Breast epithelium (tissue), 4 donors: ENCODE measurements at regions not wholly inside any gene's neighbourhood (a gene's known extent, or its start where the extent isn't known, plus 50 kb on each side); places are given as distances from the start of the nearest gene placed in this dataset.
A peak's percentile ranks its signal among the peaks of the same experiment; 100 is the strongest.

Experiments
- DNase-seq, 2 donors: peaks; one replicate each; pipeline ENCODE4 v3.0.0-alpha.2; 2019; ENCODE audit warnings: low spot score in 2 of 2
- H3K27ac ChIP-seq, 2 donors: fragments of 200-600 bp; sonication (generic) in 1 of 2; one replicate each; pipeline ENCODE4 v1.5.1; 2016 to 2019; ENCODE audit warnings: mild to moderate bottlenecking in 1 of 2
- H3K27me3 ChIP-seq, 2 donors: fragments of 200-600 bp; sonication (generic) in 1 of 2; one replicate each; pipeline versions ENCODE4 v1.5.1 to v1.6.0; 2017 to 2019; ENCODE audit warnings: control low read depth in 1 of 2, mild to moderate bottlenecking in 1 of 2
- H3K36me3 ChIP-seq: fragments of 200-600 bp; one replicate; pipeline ENCODE4 v1.5.1; 2019
- H3K4me1 ChIP-seq, 2 donors: fragments of 200-600 bp; sonication (generic); one replicate each; pipeline ENCODE4 v1.5.1; 2016 to 2019; ENCODE audit warnings: control low read depth in 1 of 2
- H3K4me3 ChIP-seq, 3 donors: fragments of 200-600 bp; sonication (generic); 1 replicate in 2 of 3; 2 replicates in 1 of 3; pipeline ENCODE4 v1.5.1; 2016 to 2019; ENCODE audit warnings: mild to moderate bottlenecking in 3 of 3, moderate library complexity in 2 of 3
- H3K9me3 ChIP-seq, 2 donors: fragments of 200-600 bp; sonication (generic) in 1 of 2; one replicate each; pipeline ENCODE4 v1.5.1; 2016 to 2019; ENCODE audit warnings: control low read depth in 1 of 2
- CTCF ChIP-seq, 3 donors: fragments of 450-650 bp; IDR thresholded peaks; one replicate each; pipeline ENCODE4 v1.5.1; 2016 to 2017; ENCODE audit warnings: antibody characterized with exemption in 3 of 3, mild to moderate bottlenecking in 3 of 3, moderate library complexity in 3 of 3
- POLR2A ChIP-seq: fragments of 450-650 bp; IDR thresholded peaks from one replicate; pipeline ENCODE4 v1.6.1; 2016; ENCODE audit warnings: antibody characterized with exemption, mild to moderate bottlenecking, moderate library complexity
- POLR2AphosphoS5 ChIP-seq, 3 donors: sonication (generic); formaldehyde crosslinking; IDR thresholded peaks; one replicate each; pipeline ENCODE4 v1.6.1; 2017; ENCODE audit warnings: antibody characterized with exemption in 3 of 3
- intact Hi-C: fragments of 100-400 bp; cut with DNase I; formaldehyde crosslinking; loops from one replicate; pipeline ENCODE4 v1.15.1; 2023; ENCODE audit warnings: low total_unique reads

GRCh38 chr6:22886650-22887581 is 317.6 kb downstream of the HDGFL1 start:
- no peak overlapping the region for H3K27ac ChIP-seq
- H3K27me3 ChIP-seq = no peaks in the 10 kb centered on the region
- no peak overlapping the region for H3K4me3 ChIP-seq
- no peak for DNase-seq
- H3K36me3 ChIP-seq = no peaks in the 10 kb centered on the region
- no peaks in the 10 kb centered on the region for H3K4me1 ChIP-seq
- TF ChIP-seq POLR2A = no peak
- intact Hi-C loops = no loop called here
- no peaks in the 10 kb centered on the region for H3K9me3 ChIP-seq

- Histone ChIP-seq H3K27me3 (no peaks in the 10 kb centered on the region), H3K27ac (peak overlapping the region; percentile 41 to 62), H3K9me3 (no peaks in the 10 kb centered on the region), H3K4me3 (no peak overlapping the region), H3K36me3 (no peaks in the 10 kb centered on the region), H3K4me1 (no peaks in the 10 kb centered on the region)
- no peak for DNase-seq
- TF ChIP-seq CTCF (IDR thresholded peaks at IDR 0.05) = no peak
- no peak for TF ChIP-seq POLR2AphosphoS5 (IDR thresholded peaks at IDR 0.05)
- TF ChIP-seq POLR2A = no peak
- intact Hi-C loops = no loop called here
These were observed 318.9 kb downstream of the HDGFL1 start for GRCh38 chr6:22888163-22888752.

- Histone ChIP-seq H3K27me3 (no peaks in the 10 kb centered on the region), H3K27ac (peak overlapping the region; percentile 78 to 84)
- intact Hi-C loops = no loop called here
These were observed 322.6 kb downstream of the HDGFL1 start for GRCh38 chr6:22891934-22892333.

GRCh38 chr6:22892452-22892851 is 323.1 kb downstream of the HDGFL1 start:
- intact Hi-C loops = no loop called here
- DNase-seq = no peak
- no peak overlapping the region for H3K4me3 ChIP-seq
- no peaks in the 10 kb centered on the region for H3K9me3 ChIP-seq
- H3K27me3 ChIP-seq = no peaks in the 10 kb centered on the region
- no peaks in the 10 kb centered on the region for H3K36me3 ChIP-seq
- TF ChIP-seq CTCF (IDR thresholded peaks at IDR 0.05) = no peak
- TF ChIP-seq POLR2AphosphoS5 (IDR thresholded peaks at IDR 0.05) = peak in 1 of 3 donors; percentile 39
- TF ChIP-seq POLR2A = no peak
- no peaks in the 10 kb centered on the region for H3K4me1 ChIP-seq
- H3K27ac ChIP-seq = peak overlapping the region; percentile 78 to 84

More at GRCh38 chr6:22891934-22892333, 322.6 kb downstream of the HDGFL1 start:
- no peak for DNase-seq
- Histone ChIP-seq H3K4me3 (no peak overlapping the region), H3K4me1 (no peaks in the 10 kb centered on the region), H3K36me3 (no peaks in the 10 kb centered on the region), H3K9me3 (no peaks in the 10 kb centered on the region)
- TF ChIP-seq POLR2A = no peak
- no peak for TF ChIP-seq POLR2AphosphoS5 (IDR thresholded peaks at IDR 0.05)
- no peak for TF ChIP-seq CTCF (IDR thresholded peaks at IDR 0.05)

GRCh38 chr6:22896696-22897095 is 327.3 kb downstream of the HDGFL1 start:
- no peaks in the 10 kb centered on the region for H3K36me3 ChIP-seq
- H3K27me3 ChIP-seq = no peaks in the 10 kb centered on the region
- TF ChIP-seq POLR2A (no peak), POLR2AphosphoS5 (IDR thresholded peaks at IDR 0.05) (no peak), CTCF (IDR thresholded peaks at IDR 0.05) (no peak)
- intact Hi-C loops = no loop called here
- DNase-seq = no peak
- H3K4me1 ChIP-seq = no peaks in the 10 kb centered on the region
- no peak overlapping the region for H3K4me3 ChIP-seq
- no peaks in the 10 kb centered on the region for H3K9me3 ChIP-seq
- no peak overlapping the region for H3K27ac ChIP-seq
